ENCODE measurements at regions not wholly inside any gene's neighbourhood (a gene's known extent, or its start where the extent isn't known, plus 50 kb on each side); places are given as distances from the start of the nearest gene placed in this dataset.

DNA sequence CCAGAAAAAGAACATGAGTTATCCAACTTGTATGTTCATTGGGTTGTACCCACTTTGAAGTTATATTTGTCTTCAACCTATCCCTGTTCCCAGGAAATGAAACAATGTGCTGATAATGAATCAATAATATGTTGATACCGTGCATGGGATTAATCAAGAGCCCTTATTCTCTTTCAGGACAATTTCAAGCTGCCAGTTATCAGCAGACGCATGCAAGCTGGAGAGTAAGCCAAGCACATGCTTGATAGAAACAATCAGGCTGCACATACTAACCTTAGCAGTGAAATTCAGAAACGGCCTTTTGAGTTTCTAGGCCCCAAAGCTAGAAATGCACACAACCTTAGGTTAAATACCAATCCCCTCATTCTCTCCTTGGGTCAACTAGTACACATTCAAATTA, 480.4 kb upstream of the AGTR1 start:
- TF ChIP-seq CREB1 (CRISPR knock-in tag; IDR thresholded peaks at IDR 0.05; ENCODE audit: low read depth): no peak
- no peak for TF ChIP-seq POLR2AphosphoS5 (IDR thresholded peaks at IDR 0.05; ENCODE audit: low read depth)
- TF ChIP-seq, protein P1, sequence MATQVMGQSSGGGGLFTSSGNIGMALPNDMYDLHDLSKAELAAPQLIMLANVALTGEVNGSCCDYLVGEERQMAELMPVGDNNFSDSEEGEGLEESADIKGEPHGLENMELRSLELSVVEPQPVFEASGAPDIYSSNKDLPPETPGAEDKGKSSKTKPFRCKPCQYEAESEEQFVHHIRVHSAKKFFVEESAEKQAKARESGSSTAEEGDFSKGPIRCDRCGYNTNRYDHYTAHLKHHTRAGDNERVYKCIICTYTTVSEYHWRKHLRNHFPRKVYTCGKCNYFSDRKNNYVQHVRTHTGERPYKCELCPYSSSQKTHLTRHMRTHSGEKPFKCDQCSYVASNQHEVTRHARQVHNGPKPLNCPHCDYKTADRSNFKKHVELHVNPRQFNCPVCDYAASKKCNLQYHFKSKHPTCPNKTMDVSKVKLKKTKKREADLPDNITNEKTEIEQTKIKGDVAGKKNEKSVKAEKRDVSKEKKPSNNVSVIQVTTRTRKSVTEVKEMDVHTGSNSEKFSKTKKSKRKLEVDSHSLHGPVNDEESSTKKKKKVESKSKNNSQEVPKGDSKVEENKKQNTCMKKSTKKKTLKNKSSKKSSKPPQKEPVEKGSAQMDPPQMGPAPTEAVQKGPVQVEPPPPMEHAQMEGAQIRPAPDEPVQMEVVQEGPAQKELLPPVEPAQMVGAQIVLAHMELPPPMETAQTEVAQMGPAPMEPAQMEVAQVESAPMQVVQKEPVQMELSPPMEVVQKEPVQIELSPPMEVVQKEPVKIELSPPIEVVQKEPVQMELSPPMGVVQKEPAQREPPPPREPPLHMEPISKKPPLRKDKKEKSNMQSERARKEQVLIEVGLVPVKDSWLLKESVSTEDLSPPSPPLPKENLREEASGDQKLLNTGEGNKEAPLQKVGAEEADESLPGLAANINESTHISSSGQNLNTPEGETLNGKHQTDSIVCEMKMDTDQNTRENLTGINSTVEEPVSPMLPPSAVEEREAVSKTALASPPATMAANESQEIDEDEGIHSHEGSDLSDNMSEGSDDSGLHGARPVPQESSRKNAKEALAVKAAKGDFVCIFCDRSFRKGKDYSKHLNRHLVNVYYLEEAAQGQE (IDR thresholded peaks at IDR 0.05; ENCODE audit: unreplicated experiment): no peak
- no peak for TF ChIP-seq EZH2phosphoT487 (IDR thresholded peaks at IDR 0.05; ENCODE audit: unreplicated experiment)
- TF ChIP-seq, protein P2, sequence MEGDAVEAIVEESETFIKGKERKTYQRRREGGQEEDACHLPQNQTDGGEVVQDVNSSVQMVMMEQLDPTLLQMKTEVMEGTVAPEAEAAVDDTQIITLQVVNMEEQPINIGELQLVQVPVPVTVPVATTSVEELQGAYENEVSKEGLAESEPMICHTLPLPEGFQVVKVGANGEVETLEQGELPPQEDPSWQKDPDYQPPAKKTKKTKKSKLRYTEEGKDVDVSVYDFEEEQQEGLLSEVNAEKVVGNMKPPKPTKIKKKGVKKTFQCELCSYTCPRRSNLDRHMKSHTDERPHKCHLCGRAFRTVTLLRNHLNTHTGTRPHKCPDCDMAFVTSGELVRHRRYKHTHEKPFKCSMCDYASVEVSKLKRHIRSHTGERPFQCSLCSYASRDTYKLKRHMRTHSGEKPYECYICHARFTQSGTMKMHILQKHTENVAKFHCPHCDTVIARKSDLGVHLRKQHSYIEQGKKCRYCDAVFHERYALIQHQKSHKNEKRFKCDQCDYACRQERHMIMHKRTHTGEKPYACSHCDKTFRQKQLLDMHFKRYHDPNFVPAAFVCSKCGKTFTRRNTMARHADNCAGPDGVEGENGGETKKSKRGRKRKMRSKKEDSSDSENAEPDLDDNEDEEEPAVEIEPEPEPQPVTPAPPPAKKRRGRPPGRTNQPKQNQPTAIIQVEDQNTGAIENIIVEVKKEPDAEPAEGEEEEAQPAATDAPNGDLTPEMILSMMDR (conservative IDR thresholded peaks at IDR 0.05; ENCODE audit: low read depth in 2 of 2): no peak
- no peak for TF ChIP-seq EZH2 (IDR thresholded peaks at IDR 0.05; ENCODE audit: low read depth, unreplicated experiment)
- no peak for TF ChIP-seq JUNB (IDR thresholded peaks at IDR 0.05; ENCODE audit: unreplicated experiment)
- no peak for TF ChIP-seq ZNF114 (CRISPR knock-in tag; IDR thresholded peaks at IDR 0.05)
- TF ChIP-seq STAT1 (IDR thresholded peaks at IDR 0.05; ENCODE audit: unreplicated experiment): no peak
- no peak for TF ChIP-seq NANOG (IDR thresholded peaks at IDR 0.05; ENCODE audit: borderline replicate concordance)
- TF ChIP-seq, protein P3, sequence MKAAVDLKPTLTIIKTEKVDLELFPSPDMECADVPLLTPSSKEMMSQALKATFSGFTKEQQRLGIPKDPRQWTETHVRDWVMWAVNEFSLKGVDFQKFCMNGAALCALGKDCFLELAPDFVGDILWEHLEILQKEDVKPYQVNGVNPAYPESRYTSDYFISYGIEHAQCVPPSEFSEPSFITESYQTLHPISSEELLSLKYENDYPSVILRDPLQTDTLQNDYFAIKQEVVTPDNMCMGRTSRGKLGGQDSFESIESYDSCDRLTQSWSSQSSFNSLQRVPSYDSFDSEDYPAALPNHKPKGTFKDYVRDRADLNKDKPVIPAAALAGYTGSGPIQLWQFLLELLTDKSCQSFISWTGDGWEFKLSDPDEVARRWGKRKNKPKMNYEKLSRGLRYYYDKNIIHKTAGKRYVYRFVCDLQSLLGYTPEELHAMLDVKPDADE (IDR thresholded peaks at IDR 0.05): no peak
- TF ChIP-seq ZNF331 (CRISPR knock-in tag; IDR thresholded peaks at IDR 0.05; ENCODE audit: low read depth): no peak

Measured in GM23338 (cell line).